HepG2 (cell line): ENCODE measurements at regions not wholly inside any gene's neighbourhood (a gene's known extent, or its start where the extent isn't known, plus 50 kb on each side); places are given as distances from the start of the nearest gene placed in this dataset.
A peak's percentile ranks its signal among the peaks of the same experiment; 100 is the strongest.

ENCODE experiments used
- FLYWCH1 ChIP-seq: sonication (generic); formaldehyde crosslinking; IDR thresholded peaks from 2 replicates; pipeline ENCODE4 v1.8.1; 2023; ENCODE audit warnings: mild to moderate bottlenecking, missing genetic modification reagents
- ZBTB20 ChIP-seq: sonication (generic); formaldehyde crosslinking; IDR thresholded peaks from 2 replicates; pipeline ENCODE4 v1.8.1; 2023; ENCODE audit warnings: missing genetic modification reagents, low read depth, mild to moderate bottlenecking, borderline replicate concordance
- ZMYM3 ChIP-seq: sonication (generic); formaldehyde crosslinking; IDR thresholded peaks from 2 replicates; pipeline ENCODE4 v1.5.1; 2020; ENCODE audit warnings: mild to moderate bottlenecking, missing genetic modification reagents
- TF ChIP-seq, protein P1 (sequence below): sonication (generic); formaldehyde crosslinking; IDR thresholded peaks from 2 replicates; pipeline ENCODE4 v1.5.0; 2020; ENCODE audit warnings: missing genetic modification reagents, mild to moderate bottlenecking, borderline replicate concordance
- TF ChIP-seq, protein P2 (sequence below): sonication (generic); formaldehyde crosslinking; IDR thresholded peaks from 2 replicates; pipeline ENCODE4 v1.5.1; 2020; ENCODE audit warnings: mild to moderate bottlenecking, missing genetic modification reagents, moderate library complexity
- TF ChIP-seq, protein P3 (sequence below): sonication (generic); formaldehyde crosslinking; IDR thresholded peaks from 2 replicates; pipeline ENCODE4 v1.5.1; 2020; ENCODE audit warnings: missing genetic modification reagents, mild to moderate bottlenecking, borderline replicate concordance

DNA sequence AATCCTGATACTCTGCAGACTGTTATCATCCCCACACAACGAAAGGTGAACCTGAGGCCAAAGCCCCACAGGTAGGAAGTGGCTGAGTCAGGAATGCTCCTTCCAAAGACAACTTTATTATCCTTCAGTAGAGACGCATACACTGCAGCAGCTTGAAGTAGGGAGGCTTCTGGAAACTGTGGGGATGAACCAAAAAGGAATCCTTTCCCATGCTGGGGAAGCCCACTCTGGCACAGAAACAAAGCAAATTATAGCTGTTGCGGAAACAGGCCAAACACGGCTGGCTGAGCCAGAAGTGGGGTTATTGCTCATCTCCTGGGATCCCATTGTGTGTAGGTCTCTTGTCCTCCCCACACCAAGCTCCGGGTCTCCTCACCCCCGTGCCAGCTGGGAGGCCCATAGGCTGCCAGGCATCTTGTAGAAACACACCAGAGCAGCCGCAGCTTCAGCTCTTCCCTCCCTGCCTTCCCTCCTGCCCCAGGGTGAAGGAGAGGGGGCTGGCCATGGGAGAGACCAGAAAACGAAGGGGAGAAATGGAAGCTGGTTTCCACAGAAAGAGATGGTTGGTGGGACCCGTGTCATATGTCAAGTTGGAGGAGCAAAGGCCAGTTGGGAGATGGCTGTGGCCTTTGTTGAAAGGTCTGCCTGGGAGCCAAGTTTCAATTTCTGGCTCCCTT lies 176.9 kb upstream of the NABP1 start (continued):
- peak; percentile 49; the same call in 1 of the 2 replicates for TF ChIP-seq ZBTB20
- TF ChIP-seq, protein P1, sequence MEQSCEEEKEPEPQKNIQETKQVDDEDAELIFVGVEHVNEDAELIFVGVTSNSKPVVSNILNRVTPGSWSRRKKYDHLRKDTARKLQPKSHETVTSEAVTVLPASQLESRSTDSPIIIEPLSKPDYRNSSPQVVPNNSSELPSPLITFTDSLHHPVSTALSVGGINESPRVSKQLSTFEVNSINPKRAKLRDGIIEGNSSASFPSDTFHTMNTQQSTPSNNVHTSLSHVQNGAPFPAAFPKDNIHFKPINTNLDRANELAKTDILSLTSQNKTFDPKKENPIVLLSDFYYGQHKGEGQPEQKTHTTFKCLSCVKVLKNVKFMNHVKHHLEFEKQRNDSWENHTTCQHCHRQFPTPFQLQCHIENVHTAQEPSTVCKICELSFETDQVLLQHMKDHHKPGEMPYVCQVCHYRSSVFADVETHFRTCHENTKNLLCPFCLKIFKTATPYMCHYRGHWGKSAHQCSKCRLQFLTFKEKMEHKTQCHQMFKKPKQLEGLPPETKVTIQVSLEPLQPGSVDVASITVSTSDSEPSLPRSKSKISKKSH (CRISPR knock-in tag) = 0 out of 2 replicates have a peak, but pooled peaks have one; percentile 35
- TF ChIP-seq ZMYM3 (CRISPR knock-in tag) = 0 out of 2 replicates have a peak, but pooled peaks have one; percentile 21
- TF ChIP-seq, protein P2, sequence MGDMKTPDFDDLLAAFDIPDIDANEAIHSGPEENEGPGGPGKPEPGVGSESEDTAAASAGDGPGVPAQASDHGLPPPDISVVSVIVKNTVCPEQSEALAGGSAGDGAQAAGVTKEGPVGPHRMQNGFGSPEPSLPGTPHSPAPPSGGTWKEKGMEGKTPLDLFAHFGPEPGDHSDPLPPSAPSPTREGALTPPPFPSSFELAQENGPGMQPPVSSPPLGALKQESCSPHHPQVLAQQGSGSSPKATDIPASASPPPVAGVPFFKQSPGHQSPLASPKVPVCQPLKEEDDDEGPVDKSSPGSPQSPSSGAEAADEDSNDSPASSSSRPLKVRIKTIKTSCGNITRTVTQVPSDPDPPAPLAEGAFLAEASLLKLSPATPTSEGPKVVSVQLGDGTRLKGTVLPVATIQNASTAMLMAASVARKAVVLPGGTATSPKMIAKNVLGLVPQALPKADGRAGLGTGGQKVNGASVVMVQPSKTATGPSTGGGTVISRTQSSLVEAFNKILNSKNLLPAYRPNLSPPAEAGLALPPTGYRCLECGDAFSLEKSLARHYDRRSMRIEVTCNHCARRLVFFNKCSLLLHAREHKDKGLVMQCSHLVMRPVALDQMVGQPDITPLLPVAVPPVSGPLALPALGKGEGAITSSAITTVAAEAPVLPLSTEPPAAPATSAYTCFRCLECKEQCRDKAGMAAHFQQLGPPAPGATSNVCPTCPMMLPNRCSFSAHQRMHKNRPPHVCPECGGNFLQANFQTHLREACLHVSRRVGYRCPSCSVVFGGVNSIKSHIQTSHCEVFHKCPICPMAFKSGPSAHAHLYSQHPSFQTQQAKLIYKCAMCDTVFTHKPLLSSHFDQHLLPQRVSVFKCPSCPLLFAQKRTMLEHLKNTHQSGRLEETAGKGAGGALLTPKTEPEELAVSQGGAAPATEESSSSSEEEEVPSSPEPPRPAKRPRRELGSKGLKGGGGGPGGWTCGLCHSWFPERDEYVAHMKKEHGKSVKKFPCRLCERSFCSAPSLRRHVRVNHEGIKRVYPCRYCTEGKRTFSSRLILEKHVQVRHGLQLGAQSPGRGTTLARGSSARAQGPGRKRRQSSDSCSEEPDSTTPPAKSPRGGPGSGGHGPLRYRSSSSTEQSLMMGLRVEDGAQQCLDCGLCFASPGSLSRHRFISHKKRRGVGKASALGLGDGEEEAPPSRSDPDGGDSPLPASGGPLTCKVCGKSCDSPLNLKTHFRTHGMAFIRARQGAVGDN = peak; percentile 31; the same call in 1 of the 2 replicates
- no peak for TF ChIP-seq FLYWCH1 (CRISPR knock-in tag)
- TF ChIP-seq, protein P3, sequence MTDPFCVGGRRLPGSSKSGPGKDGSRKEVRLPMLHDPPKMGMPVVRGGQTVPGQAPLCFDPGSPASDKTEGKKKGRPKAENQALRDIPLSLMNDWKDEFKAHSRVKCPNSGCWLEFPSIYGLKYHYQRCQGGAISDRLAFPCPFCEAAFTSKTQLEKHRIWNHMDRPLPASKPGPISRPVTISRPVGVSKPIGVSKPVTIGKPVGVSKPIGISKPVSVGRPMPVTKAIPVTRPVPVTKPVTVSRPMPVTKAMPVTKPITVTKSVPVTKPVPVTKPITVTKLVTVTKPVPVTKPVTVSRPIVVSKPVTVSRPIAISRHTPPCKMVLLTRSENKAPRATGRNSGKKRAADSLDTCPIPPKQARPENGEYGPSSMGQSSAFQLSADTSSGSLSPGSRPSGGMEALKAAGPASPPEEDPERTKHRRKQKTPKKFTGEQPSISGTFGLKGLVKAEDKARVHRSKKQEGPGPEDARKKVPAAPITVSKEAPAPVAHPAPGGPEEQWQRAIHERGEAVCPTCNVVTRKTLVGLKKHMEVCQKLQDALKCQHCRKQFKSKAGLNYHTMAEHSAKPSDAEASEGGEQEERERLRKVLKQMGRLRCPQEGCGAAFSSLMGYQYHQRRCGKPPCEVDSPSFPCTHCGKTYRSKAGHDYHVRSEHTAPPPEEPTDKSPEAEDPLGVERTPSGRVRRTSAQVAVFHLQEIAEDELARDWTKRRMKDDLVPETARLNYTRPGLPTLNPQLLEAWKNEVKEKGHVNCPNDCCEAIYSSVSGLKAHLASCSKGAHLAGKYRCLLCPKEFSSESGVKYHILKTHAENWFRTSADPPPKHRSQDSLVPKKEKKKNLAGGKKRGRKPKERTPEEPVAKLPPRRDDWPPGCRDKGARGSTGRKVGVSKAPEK (CRISPR knock-in tag) = peak; percentile 74; the same call in 1 of the 2 replicates
